HuH-7.5 (cell line): ENCODE measurements at regions not wholly inside any gene's neighbourhood (a gene's known extent, or its start where the extent isn't known, plus 50 kb on each side); places are given as distances from the start of the nearest gene placed in this dataset.

Source experiments
- DNase-seq: peaks from one replicate; pipeline ENCODE4 v3.0.0; 2011; ENCODE audit warnings: low spot score

GRCh38 chr6:113304116-113304515, 553.0 kb upstream of the MARCKS start:
- no peak for DNase-seq

- DNase-seq: no peak
Measured at GRCh38 chr6:113306552-113307145, 550.5 kb upstream of the MARCKS start.

- no peak for DNase-seq
Measured at GRCh38 chr6:113308266-113308665, 548.9 kb upstream of the MARCKS start.

GRCh38 chr6:113313841-113314240, 543.3 kb upstream of the MARCKS start:
- no peak for DNase-seq

GRCh38 chr6:113315165-113315564, 542.0 kb upstream of the MARCKS start:
- DNase-seq: no peak

- no peak for DNase-seq
Measured at GRCh38 chr6:113315879-113316278, 541.3 kb upstream of the MARCKS start.

- no peak for DNase-seq
Measured at GRCh38 chr6:113317442-113317841, 539.7 kb upstream of the MARCKS start.

GRCh38 chr6:113317891-113318574, 539.1 kb upstream of the MARCKS start:
- DNase-seq: no peak

GRCh38 chr6:113318575-113318917, 538.6 kb upstream of the MARCKS start:
- no peak for DNase-seq

GRCh38 chr6:113320653-113321052, 536.5 kb upstream of the MARCKS start:
- no peak for DNase-seq

- DNase-seq: no peak
Measured at GRCh38 chr6:113326781-113327180, 530.4 kb upstream of the MARCKS start.

GRCh38 chr6:113328886-113329381, 528.2 kb upstream of the MARCKS start:
- DNase-seq: no peak

GRCh38 chr6:113329942-113330635, 527.1 kb upstream of the MARCKS start:
- no peak for DNase-seq

GRCh38 chr6:113330636-113330946, 526.6 kb upstream of the MARCKS start:
- no peak for DNase-seq

GRCh38 chr6:113331021-113331420, 526.1 kb upstream of the MARCKS start:
- no peak for DNase-seq

GRCh38 chr6:113338644-113339043, 518.5 kb upstream of the MARCKS start:
- no peak for DNase-seq

GRCh38 chr6:113339209-113339608, 517.9 kb upstream of the MARCKS start:
- no peak for DNase-seq

GRCh38 chr6:113340371-113340770, 516.8 kb upstream of the MARCKS start:
- DNase-seq: no peak

- DNase-seq: no peak
Measured at GRCh38 chr6:113343940-113344339, 513.2 kb upstream of the MARCKS start.

GRCh38 chr6:113344969-113345368, 512.2 kb upstream of the MARCKS start:
- no peak for DNase-seq

GRCh38 chr6:113347436-113347835, 509.7 kb upstream of the MARCKS start:
- no peak for DNase-seq

GRCh38 chr6:113350461-113350860, 506.7 kb upstream of the MARCKS start:
- no peak for DNase-seq

- no peak for DNase-seq
Measured at GRCh38 chr6:113351173-113351834, 505.8 kb upstream of the MARCKS start.
